Mesothelial cell of epicardium (in vitro differentiated cells): ENCODE measurements at regions not wholly inside any gene's neighbourhood (a gene's known extent, or its start where the extent isn't known, plus 50 kb on each side); places are given as distances from the start of the nearest gene placed in this dataset.

Source experiments
- DNase-seq, 2 experiments: peaks; one replicate each; pipeline ENCODE4 v3.0.0; 2021; ENCODE audit warnings: low spot score in 2 of 2; ENCODE audit not compliant: unreplicated experiment in 2 of 2
- H3K27ac Mint-ChIP-seq: 2 replicates; pipeline ENCODE4 v1.8.0; 2021; ENCODE audit warnings: mixed read lengths
- H3K27me3 Mint-ChIP-seq: 2 replicates; pipeline ENCODE4 v1.8.0; 2021; ENCODE audit warnings: low read depth, mixed read lengths
- H3K36me3 Mint-ChIP-seq: 2 replicates; pipeline ENCODE4 v1.8.0; 2021; ENCODE audit warnings: mixed read lengths
- H3K4me1 Mint-ChIP-seq: 2 replicates; pipeline ENCODE4 v1.8.0; 2021; ENCODE audit warnings: mixed read lengths
- H3K4me3 Mint-ChIP-seq: 2 replicates; pipeline ENCODE4 v1.8.0; 2021; ENCODE audit warnings: mild to moderate bottlenecking, moderate library complexity, mixed read lengths
- H3K9me3 Mint-ChIP-seq: 2 replicates; pipeline ENCODE4 v1.8.0; 2021; ENCODE audit warnings: mixed read lengths
- TF ChIP-seq, protein P1 (sequence below): fragments of 200-600 bp; sonication (generic); IDR thresholded peaks from one replicate; pipeline ENCODE4 v1.5.0; 2021; ENCODE audit warnings: antibody characterized with exemption; ENCODE audit not compliant: unreplicated experiment

DNA sequence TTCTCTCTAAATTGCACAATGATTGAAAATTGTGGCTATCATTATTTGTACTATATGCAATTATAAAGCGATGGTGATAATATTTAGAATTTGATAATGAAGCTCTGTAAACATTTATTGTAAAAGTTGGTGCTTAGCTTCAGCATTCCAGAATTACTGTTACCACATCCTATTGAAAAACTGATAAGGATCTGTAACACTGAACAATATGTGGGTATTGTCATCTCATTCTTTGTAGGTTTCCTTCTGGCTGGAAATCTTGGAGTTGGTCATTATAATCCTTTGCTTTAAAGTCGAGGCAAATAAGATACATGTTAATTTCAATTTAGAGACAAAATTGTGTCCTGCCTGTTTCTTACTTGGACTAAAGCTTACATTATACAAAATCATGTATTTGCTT is 323.4 kb upstream of the GOLIM4 start:
- Mint-ChIP-seq H3K27ac (peak overlapping the region; percentile 92), H3K4me1 (peaks cover 59% of the 10 kb centered on the region), H3K9me3 (peaks cover 10% of the 10 kb centered on the region), H3K36me3 (peaks cover 21% of the 10 kb centered on the region), H3K4me3 (no peak overlapping the region), H3K27me3 (no peaks in the 10 kb centered on the region)
- TF ChIP-seq, protein P1, sequence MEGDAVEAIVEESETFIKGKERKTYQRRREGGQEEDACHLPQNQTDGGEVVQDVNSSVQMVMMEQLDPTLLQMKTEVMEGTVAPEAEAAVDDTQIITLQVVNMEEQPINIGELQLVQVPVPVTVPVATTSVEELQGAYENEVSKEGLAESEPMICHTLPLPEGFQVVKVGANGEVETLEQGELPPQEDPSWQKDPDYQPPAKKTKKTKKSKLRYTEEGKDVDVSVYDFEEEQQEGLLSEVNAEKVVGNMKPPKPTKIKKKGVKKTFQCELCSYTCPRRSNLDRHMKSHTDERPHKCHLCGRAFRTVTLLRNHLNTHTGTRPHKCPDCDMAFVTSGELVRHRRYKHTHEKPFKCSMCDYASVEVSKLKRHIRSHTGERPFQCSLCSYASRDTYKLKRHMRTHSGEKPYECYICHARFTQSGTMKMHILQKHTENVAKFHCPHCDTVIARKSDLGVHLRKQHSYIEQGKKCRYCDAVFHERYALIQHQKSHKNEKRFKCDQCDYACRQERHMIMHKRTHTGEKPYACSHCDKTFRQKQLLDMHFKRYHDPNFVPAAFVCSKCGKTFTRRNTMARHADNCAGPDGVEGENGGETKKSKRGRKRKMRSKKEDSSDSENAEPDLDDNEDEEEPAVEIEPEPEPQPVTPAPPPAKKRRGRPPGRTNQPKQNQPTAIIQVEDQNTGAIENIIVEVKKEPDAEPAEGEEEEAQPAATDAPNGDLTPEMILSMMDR: no peak
- no peak for DNase-seq

DNA sequence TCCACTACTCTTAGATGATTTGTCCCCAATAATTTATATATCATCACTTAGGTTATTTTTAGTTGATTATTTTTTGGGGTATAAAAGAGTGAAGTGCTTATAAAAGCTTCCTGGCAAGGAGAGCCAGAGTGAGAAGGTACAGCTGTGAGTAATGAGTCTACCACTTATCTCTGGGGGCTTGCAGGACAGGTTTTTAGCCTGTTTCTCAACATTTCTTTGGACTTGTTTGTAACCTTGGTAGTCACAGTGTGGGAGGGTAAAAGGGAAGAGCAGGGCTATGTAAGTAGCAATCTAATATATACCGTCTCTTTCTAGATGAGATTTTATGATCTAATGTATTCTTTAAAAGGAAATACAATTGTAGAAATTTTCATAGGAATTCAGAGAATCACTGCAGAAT is 321.3 kb upstream of the GOLIM4 start:
- H3K9me3 Mint-ChIP-seq: peaks cover 6% of the 10 kb centered on the region
- no peaks in the 10 kb centered on the region for H3K27me3 Mint-ChIP-seq
- H3K4me3 Mint-ChIP-seq: peak overlapping the region; percentile 13
- H3K36me3 Mint-ChIP-seq: peaks cover 12% of the 10 kb centered on the region
- H3K4me1 Mint-ChIP-seq: peaks cover 60% of the 10 kb centered on the region
- H3K27ac Mint-ChIP-seq: peak overlapping the region; percentile 92
- no peak for DNase-seq
- TF ChIP-seq, protein P1: no peak

DNA sequence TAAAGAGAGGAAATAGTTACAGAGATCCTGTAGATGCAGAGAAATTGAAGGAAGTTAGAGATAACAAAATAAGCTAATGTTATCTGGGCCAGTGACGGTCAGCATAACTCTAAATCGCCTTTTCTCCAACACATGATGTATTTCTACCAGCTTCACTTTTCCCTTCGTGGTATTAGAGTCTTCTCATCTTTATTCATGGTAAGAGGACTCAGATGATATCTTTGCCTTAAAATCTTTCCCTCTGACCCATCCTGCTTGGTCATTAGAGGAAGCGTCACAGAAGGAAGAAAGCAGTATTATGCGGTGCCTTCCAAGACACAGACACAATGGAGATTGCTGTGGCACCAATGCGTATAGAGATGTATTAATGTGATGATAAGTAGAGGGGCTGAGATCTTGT is 320.7 kb upstream of the GOLIM4 start:
- H3K4me3 Mint-ChIP-seq: no peak overlapping the region
- H3K27ac Mint-ChIP-seq: peak overlapping the region; percentile 92
- H3K9me3 Mint-ChIP-seq: peaks cover 3% of the 10 kb centered on the region
- peaks cover 9% of the 10 kb centered on the region for H3K36me3 Mint-ChIP-seq
- peaks cover 60% of the 10 kb centered on the region for H3K4me1 Mint-ChIP-seq
- TF ChIP-seq, protein P1: no peak
- no peaks in the 10 kb centered on the region for H3K27me3 Mint-ChIP-seq
- no peak for DNase-seq

DNA sequence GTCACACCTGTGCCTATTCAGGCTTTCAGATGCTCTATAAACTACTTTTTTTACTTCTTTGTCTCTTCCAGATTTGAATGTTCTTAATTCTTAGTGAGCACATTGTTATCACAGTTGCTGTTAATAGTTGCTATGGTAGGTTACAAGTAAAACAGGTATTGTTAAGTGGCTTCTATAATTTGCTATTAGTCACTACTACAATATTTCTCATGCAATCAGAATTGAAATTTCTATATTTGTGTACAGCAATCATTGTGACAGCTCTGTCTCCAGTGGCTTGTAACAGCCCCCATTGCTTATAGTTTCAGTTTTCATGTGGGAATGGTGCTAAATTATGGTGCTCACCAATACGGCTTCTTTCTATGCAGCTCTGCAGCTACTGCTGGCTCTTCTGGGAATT is 318.4 kb upstream of the GOLIM4 start:
- DNase-seq: no peak
- Mint-ChIP-seq H3K27ac (peak overlapping the region; percentile 85), H3K9me3 (peaks cover 15% of the 10 kb centered on the region), H3K36me3 (peaks cover 13% of the 10 kb centered on the region), H3K27me3 (no peaks in the 10 kb centered on the region), H3K4me1 (peaks cover 57% of the 10 kb centered on the region), H3K4me3 (no peak overlapping the region)
- TF ChIP-seq, protein P1: no peak

DNA sequence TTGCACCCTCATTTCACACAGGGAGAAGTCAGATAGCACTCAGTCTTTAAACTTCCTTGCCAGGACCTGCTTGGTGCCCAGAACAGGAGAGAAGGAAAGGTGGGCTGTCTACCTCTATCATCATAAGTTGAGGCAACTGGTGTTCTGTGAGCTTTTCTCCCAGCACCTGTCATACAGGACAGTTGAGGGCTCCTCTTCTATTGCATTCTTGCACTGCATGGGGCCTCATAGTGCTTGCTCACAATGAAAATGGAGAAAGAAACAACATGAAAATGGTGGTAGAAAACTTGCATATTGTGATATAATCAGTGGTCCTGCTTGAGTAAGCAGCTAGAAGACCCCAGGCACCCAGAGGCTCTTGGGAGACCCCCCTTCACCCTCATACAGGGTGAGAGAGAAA is 311.7 kb upstream of the GOLIM4 start:
- TF ChIP-seq, protein P1: no peak
- DNase-seq: no peak
- Mint-ChIP-seq H3K4me3 (no peak overlapping the region), H3K9me3 (peaks cover 15% of the 10 kb centered on the region), H3K4me1 (peaks cover 11% of the 10 kb centered on the region), H3K36me3 (peaks cover 26% of the 10 kb centered on the region), H3K27me3 (no peaks in the 10 kb centered on the region), H3K27ac (peak overlapping the region; percentile 40)

DNA sequence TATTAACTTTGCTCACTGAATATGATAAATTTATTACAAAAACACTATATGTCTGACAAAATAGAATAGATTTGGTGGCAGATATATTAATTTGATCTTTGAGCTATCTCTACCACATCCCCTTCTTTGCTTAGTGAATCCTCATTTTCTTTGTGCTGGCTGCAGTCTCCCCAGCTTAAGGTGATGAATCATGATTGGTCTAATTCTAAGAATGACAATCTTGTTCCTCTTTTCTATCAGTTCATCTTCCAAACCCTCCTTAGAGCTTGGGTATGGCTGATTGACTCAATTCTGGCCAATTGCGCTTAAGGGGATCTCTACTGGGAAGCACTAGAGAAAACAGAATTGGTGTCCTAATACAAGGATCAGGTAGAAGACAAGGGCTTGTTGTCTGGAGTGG is 309.6 kb upstream of the GOLIM4 start:
- H3K27ac Mint-ChIP-seq: peak overlapping the region; percentile 57
- peaks cover 8% of the 10 kb centered on the region for H3K9me3 Mint-ChIP-seq
- DNase-seq: no peak
- peaks cover 7% of the 10 kb centered on the region for H3K4me1 Mint-ChIP-seq
- TF ChIP-seq, protein P1: no peak
- H3K27me3 Mint-ChIP-seq: no peaks in the 10 kb centered on the region
- H3K4me3 Mint-ChIP-seq: no peak overlapping the region
- peaks cover 31% of the 10 kb centered on the region for H3K36me3 Mint-ChIP-seq
